Hippocampal formation (tissue), 2 donors: ENCODE measurements at regions not wholly inside any gene's neighbourhood (a gene's known extent, or its start where the extent isn't known, plus 50 kb on each side); places are given as distances from the start of the nearest gene placed in this dataset.

ENCODE experiments used
- DNase-seq, 2 donors: peaks; one replicate each; lab custom pipeline; 2025; lab: John Stamatoyannopoulos, UW

DNA sequence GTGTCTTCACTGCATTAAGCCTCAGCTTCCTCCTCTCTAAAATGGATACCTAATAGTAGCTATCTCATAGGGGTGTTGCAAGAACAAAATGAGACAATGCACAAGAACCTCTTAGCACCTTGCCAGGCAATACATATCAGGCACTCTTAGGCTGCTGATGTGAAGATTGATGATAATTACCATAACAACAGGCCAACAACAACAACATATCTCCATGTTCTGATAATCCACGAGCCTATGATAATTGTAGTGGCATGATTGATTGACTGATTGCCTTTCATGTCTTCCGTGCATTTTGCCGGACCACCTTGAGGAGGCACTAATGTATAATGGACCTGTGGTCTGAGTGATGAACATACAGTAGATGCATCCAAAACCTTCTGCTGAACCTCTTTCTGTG, 50.7 kb upstream of the WSCD2 start:
- no peak for DNase-seq
